ENCODE measurements at regions not wholly inside any gene's neighbourhood (a gene's known extent, or its start where the extent isn't known, plus 50 kb on each side); places are given as distances from the start of the nearest gene placed in this dataset.

GRCh38 chr3:117536006-117536405 is 826.4 kb downstream of the TUSC7 start:
- Histone ChIP-seq H4K20me1 (ENCODE audit: insufficient read depth, low read length) (no peaks in the 10 kb centered on the region), H3K4me1 (ENCODE audit: insufficient read depth, low read length) (no peaks in the 10 kb centered on the region), H2AFZ (ENCODE audit: low read depth, low read length) (no peak overlapping the region), H3K36me3 (ENCODE audit: insufficient read depth, low read length) (no peaks in the 10 kb centered on the region), H3K27me3 (ENCODE audit: insufficient read depth, low read length) (no peaks in the 10 kb centered on the region), H3K4me3 (ENCODE audit: insufficient read depth, low read depth, low read length) (no peak overlapping the region), H3K9me3 (ENCODE audit: insufficient read depth, low read depth, low read length) (no peaks in the 10 kb centered on the region), H3K4me2 (ENCODE audit: low read length) (no peak overlapping the region), H3K9ac (ENCODE audit: low read length) (no peak overlapping the region), H3K27ac (ENCODE audit: low read depth, low read length) (no peak overlapping the region), H3K79me2 (ENCODE audit: insufficient read depth, low read length) (no peaks in the 10 kb centered on the region)
- H3K4me1 Mint-ChIP-seq (ENCODE audit: low read depth, unreplicated experiment): no peaks in the 10 kb centered on the region
- FAIRE-seq (no peak), DNase-seq (ENCODE audit: low read depth) (no peak)
- no peaks in the 10 kb centered on the region for H3K36me3 Mint-ChIP-seq (ENCODE audit: low read depth, unreplicated experiment)
- H3K9me3 Mint-ChIP-seq (ENCODE audit: unreplicated experiment): peaks cover 2% of the 10 kb centered on the region
- no peak for TF ChIP-seq EZH2 (IDR thresholded peaks at IDR 0.05; ENCODE audit: insufficient read depth, low read length)
- no peak for TF ChIP-seq CTCF (IDR thresholded peaks at IDR 0.05; ENCODE audit: insufficient read depth, low read depth, low read length)
- no peaks in the 10 kb centered on the region for H3K27me3 Mint-ChIP-seq (ENCODE audit: low read depth, unreplicated experiment)
- H3K4me3 Mint-ChIP-seq (ENCODE audit: unreplicated experiment): no peak overlapping the region
- no peak overlapping the region for H3K27ac Mint-ChIP-seq (ENCODE audit: unreplicated experiment)

- Mint-ChIP-seq H3K9me3 (ENCODE audit: unreplicated experiment) (peaks cover 2% of the 10 kb centered on the region), H3K4me3 (ENCODE audit: unreplicated experiment) (no peak overlapping the region), H3K27me3 (ENCODE audit: low read depth, unreplicated experiment) (no peaks in the 10 kb centered on the region), H3K36me3 (ENCODE audit: low read depth, unreplicated experiment) (no peaks in the 10 kb centered on the region), H3K4me1 (ENCODE audit: low read depth, unreplicated experiment) (no peaks in the 10 kb centered on the region), H3K27ac (ENCODE audit: unreplicated experiment) (no peak overlapping the region)
- no peaks in the 10 kb centered on the region for H3K9me3 ChIP-seq (ENCODE audit: insufficient read depth, low read depth, low read length)
- H3K27me3 ChIP-seq (ENCODE audit: insufficient read depth, low read length): no peaks in the 10 kb centered on the region
- H3K79me2 ChIP-seq (ENCODE audit: insufficient read depth, low read length): no peaks in the 10 kb centered on the region
- no peak overlapping the region for H3K9ac ChIP-seq (ENCODE audit: low read length)
- H3K4me2 ChIP-seq (ENCODE audit: low read length): no peak overlapping the region
- peak; percentile 29 for FAIRE-seq
- no peak overlapping the region for H3K27ac ChIP-seq (ENCODE audit: low read depth, low read length)
- DNase-seq (ENCODE audit: low read depth): no peak
- no peak overlapping the region for H3K4me3 ChIP-seq (ENCODE audit: insufficient read depth, low read depth, low read length)
- H2AFZ ChIP-seq (ENCODE audit: low read depth, low read length): no peak overlapping the region
- no peaks in the 10 kb centered on the region for H3K4me1 ChIP-seq (ENCODE audit: insufficient read depth, low read length)
- H4K20me1 ChIP-seq (ENCODE audit: insufficient read depth, low read length): no peaks in the 10 kb centered on the region
- H3K36me3 ChIP-seq (ENCODE audit: insufficient read depth, low read length): no peaks in the 10 kb centered on the region
- TF ChIP-seq CTCF (IDR thresholded peaks at IDR 0.05; ENCODE audit: insufficient read depth, low read depth, low read length): no peak
- TF ChIP-seq EZH2 (IDR thresholded peaks at IDR 0.05; ENCODE audit: insufficient read depth, low read length): no peak
Measured at GRCh38 chr3:117537949-117538348, 828.4 kb downstream of the TUSC7 start.

- no peaks in the 10 kb centered on the region for H3K36me3 ChIP-seq (ENCODE audit: insufficient read depth, low read length)
- no peaks in the 10 kb centered on the region for H3K4me1 ChIP-seq (ENCODE audit: insufficient read depth, low read length)
- no peak for TF ChIP-seq EZH2 (IDR thresholded peaks at IDR 0.05; ENCODE audit: insufficient read depth, low read length)
- no peak for TF ChIP-seq CTCF (IDR thresholded peaks at IDR 0.05; ENCODE audit: insufficient read depth, low read depth, low read length)
- H3K9ac ChIP-seq (ENCODE audit: low read length): no peak overlapping the region
- Mint-ChIP-seq H3K27me3 (ENCODE audit: low read depth, unreplicated experiment) (no peaks in the 10 kb centered on the region), H3K9me3 (ENCODE audit: unreplicated experiment) (peaks cover 2% of the 10 kb centered on the region), H3K4me1 (ENCODE audit: low read depth, unreplicated experiment) (no peaks in the 10 kb centered on the region), H3K27ac (ENCODE audit: unreplicated experiment) (no peak overlapping the region), H3K36me3 (ENCODE audit: low read depth, unreplicated experiment) (no peaks in the 10 kb centered on the region), H3K4me3 (ENCODE audit: unreplicated experiment) (no peak overlapping the region)
- H2AFZ ChIP-seq (ENCODE audit: low read depth, low read length): no peak overlapping the region
- H3K27ac ChIP-seq (ENCODE audit: low read depth, low read length): no peak overlapping the region
- H3K9me3 ChIP-seq (ENCODE audit: insufficient read depth, low read depth, low read length): no peaks in the 10 kb centered on the region
- no peak for DNase-seq (ENCODE audit: low read depth)
- FAIRE-seq: no peak
- no peaks in the 10 kb centered on the region for H3K27me3 ChIP-seq (ENCODE audit: insufficient read depth, low read length)
- H4K20me1 ChIP-seq (ENCODE audit: insufficient read depth, low read length): no peaks in the 10 kb centered on the region
- H3K4me3 ChIP-seq (ENCODE audit: insufficient read depth, low read depth, low read length): no peak overlapping the region
- H3K79me2 ChIP-seq (ENCODE audit: insufficient read depth, low read length): no peaks in the 10 kb centered on the region
- H3K4me2 ChIP-seq (ENCODE audit: low read length): no peak overlapping the region
Measured at GRCh38 chr3:117539729-117540128, 830.1 kb downstream of the TUSC7 start.

Measured in astrocyte (in vitro differentiated cells and primary cell).